CD4-positive, alpha-beta T cell treated with Interleukin-12 subunit alpha and Interleukin-12 subunit beta, for 1 hour (primary cell): ENCODE measurements at regions not wholly inside any gene's neighbourhood (a gene's known extent, or its start where the extent isn't known, plus 50 kb on each side); places are given as distances from the start of the nearest gene placed in this dataset.
"Not testable (repeated sequence)": the region's sequence is repeated elsewhere in the genome, so short reads cannot be mapped to it uniquely, and the experiment has no call there.

Source experiments
- DNase-seq: peaks from one replicate; pipeline ENCODE4 v3.0.0-alpha.2; 2020

- DNase-seq: no peak
Measured at GRCh38 chr7:67854221-67855178, 857.9 kb downstream of the TYW1 start.

- DNase-seq: no peak
Measured at GRCh38 chr7:67855322-67855721, 858.7 kb downstream of the TYW1 start.

- DNase-seq: no peak
Measured at GRCh38 chr7:67856046-67856445, 859.4 kb downstream of the TYW1 start.

DNA sequence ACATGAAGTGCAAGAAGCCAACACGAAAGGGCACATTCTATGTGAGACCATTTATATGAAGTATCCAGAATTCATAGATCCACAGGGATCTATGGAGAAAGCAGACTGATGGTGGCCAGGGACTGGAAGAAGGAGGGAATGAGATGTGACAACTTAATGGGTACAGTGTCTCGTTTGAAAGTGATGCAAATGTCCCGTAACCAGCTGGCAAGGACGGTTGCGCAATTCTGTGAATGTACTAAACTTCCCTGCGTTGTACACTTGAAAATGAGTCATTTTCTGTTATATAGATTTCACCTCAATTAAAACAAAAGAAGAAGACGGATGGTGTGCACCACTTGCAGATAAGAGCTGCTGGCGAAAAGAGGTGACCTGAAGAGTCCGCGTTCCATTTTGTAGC, 861.1 kb downstream of the TYW1 start:
- no peak for DNase-seq

DNA sequence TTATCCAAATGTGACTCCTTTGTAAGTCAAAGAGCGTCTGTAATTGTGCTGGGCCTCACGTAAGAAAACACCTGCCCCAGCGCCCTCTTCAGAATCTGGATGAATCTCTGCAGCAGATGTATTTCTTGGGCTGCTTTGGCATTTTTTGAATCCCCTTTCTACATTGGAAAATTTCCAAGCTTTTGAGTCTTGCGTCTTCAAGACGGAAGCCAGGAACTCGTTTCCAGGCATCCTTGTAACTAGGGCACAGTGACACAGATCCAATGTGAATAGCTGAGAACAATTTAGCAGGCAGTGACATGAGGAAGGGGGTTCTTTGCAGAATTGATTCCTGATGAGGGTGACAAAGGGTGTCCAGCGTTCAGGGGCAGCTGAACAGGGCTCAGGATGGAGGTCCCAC, 862.3 kb downstream of the TYW1 start:
- DNase-seq: no peak

- no peak for DNase-seq
Measured at GRCh38 chr7:67863911-67864310, 867.3 kb downstream of the TYW1 start.

DNA sequence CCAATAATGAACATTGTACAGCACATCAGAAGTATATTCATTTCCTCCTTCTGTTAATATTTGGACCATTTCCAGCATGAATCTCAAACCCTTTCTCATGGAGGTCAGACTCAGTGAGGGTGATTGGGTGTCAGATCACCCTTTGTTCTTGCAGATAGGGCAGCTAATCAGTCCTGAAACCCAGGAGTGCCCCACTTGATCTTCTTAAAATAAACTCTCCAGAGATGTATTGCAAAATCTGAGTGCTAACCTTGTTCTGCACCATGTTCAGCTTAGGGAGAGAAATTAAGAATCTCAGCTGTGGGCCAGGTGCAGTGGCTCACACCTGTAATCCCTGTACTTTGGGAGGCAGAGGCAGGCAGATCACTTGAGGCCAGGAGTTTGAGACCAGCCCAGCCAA, 869.4 kb downstream of the TYW1 start:
- DNase-seq: no peak

DNA sequence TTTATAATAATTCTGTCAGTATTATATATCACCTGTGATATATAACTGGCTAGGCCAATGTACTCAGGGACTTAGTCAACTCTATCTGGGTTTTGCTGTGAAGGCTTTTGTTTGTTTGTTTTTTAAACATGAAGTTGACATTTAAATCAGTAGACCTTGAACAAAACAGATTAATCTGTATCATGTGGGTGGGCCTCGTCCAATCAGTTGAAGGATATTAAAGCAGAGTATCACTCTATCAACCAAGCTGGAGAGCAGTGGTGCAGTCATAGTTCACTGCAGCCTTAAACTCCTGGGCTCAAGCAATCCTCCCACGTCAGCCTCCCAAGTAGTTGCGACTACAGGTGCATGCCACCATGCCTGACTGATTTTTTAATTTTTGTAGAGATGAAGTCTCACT, 870.2 kb downstream of the TYW1 start:
- no peak for DNase-seq

DNA sequence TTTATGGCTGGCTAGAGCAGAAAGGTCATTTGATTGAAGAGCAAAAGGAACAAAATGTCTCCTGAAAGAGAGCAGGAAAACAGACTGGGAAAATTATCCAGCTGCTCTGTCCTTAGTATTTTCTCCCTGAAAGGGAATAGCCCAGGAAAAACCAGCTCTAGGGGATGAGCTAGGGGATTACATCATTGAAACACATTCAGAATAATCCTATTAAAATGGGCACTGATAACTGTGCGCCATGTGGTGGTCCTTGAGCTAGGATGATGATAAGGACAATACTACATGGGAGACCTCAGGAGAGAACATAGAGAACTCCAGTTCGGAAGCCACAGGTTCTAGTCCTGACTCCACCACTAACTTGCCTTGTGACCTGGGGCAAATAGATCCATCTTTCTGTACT, 873.8 kb downstream of the TYW1 start:
- DNase-seq: no peak

DNA sequence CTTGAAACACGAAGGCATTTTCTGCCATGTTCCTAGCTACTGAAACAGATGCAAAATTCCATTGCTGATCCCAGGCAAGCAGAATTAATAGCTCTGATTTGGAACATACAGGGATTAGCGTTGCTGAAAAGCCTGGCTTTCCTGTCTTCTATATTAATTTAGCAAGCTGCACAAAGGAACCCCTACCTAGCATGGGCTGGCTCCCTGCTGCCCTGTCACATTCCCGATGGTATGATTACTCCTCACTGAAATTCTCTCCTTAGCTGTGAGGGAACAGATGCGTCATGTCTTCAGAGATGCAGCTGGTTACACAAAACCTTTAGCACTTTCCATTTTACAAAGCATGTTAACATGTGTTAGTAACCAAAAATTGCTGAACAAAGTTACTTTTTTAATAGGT, 878.9 kb downstream of the TYW1 start:
- DNase-seq: no peak

GRCh38 chr7:67878808-67879207, 882.2 kb downstream of the TYW1 start:
- no peak for DNase-seq

GRCh38 chr7:67882843-67883242, 886.2 kb downstream of the TYW1 start:
- DNase-seq: no peak

DNA sequence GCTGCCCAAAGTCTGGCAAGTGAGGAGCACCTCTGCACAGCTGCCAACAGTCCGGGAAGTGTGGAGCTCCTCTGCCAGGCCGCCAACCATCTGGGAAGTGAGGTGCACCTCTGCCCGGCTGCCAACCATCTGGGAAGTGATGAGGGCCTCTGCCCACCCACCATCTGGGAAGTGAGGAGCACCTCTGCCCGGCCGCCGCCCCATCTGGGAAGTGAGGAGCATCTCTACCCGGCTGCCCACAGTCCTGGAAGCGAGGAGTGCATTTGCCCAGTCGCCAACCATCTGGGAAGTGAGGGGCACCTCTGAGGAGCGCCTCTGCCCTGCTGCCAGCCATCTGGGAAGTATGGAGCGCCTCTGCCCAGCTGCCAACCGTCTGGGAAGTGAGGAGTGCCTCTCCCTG, 893.7 kb downstream of the TYW1 start:
- no peak for DNase-seq

GRCh38 chr7:67894746-67895145, 898.1 kb downstream of the TYW1 start:
- no peak for DNase-seq

DNA sequence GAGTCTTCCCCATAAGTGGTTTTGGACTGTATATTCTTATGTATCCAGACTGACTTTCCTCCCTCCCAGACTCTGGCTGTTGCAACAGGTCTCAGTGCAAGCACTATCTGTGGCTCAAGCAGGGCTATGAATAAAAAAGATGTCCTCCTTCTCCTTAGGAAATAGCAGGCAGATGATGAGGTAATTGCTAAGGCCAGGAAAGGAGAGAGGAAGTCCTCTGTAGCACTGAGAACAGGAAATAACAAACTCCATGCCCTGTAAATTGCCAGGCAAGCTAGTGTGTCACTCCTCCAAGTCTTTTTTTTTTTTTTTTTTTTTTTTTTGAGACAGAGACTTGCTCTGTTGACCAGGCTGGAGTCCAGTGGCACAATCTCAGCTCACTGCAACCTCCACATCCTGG, 900.1 kb downstream of the TYW1 start:
- no peak for DNase-seq

DNA sequence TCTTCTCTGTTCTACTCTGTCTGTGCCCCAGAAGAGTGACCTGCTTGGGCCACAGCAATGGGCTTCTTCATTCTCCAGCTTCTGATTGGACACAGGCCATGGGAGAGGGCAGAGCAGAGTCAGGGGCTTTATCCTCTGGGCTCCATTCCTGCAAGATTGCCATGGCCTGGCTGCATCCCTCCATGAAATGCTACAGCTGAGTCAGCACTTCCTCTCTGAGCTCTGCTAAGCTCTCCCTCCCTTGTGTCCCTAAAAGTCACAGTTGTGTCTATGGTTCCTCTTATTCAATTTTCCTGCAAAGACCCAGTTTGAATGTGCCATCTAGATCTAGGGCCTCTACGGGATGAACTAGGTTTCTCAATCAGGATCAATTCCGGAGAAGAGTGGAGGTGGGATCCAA, 903.8 kb downstream of the TYW1 start:
- DNase-seq: no peak

DNA sequence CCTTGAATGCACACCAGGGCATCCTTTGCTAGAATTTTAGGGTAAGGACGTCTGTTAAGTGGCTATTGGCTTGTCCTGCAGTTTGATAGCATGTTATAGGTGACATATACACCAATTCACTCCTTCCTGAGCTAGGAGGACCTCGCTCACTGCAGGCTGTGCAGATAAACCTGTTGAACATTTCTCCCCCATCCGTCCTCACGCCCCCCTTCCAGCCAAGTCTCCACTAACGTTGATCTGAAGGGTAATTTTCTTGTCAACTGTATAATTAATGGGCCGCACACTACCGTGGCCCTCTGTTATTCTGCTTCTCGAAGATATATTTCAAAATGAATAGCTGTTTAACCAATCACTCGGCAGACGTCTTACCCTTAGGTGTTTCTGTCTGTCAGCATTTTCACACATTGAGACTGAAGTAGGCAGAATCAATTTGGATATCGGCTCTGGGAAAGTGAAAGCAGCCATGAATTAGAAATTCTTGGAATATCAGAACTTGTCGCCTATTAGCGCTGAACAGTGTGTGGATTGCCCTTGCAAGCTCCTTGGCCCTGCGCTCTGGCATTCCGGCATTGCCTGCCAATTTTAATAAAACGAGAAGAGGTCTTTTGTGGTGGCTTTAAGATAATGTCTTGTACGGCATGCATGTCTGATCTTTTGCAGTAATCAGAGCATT, 905.3 kb downstream of the TYW1 start:
- no peak for DNase-seq

DNA sequence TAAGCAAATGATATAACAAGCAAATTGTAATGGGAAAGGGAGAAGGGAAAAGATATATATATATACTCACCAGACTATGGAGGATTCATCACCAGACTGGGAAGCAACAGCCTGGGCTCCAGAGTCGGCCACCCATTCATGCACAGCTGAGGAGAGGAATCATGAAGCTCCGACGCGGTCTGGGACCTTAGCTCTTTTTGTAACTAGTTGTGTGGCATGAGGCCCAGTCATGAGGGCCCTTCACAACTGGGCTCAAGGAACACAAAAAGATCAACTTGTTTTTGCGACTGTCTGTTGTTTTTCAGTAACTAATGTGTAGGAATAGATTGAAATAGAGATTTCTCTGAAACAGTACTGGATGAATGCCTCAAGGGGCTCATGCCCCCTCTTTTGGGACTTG, 911.2 kb downstream of the TYW1 start:
- DNase-seq: no peak

GRCh38 chr7:67912437-67912836, 915.8 kb downstream of the TYW1 start:
- no peak for DNase-seq

- DNase-seq: no peak
Measured at GRCh38 chr7:67913604-67914003, 917.0 kb downstream of the TYW1 start.

GRCh38 chr7:67916111-67916510, 919.5 kb downstream of the TYW1 start:
- DNase-seq: not testable (repeated sequence)

GRCh38 chr7:67916571-67917436, 920.2 kb downstream of the TYW1 start:
- no peak for DNase-seq

GRCh38 chr7:67917437-67917755, 920.8 kb downstream of the TYW1 start:
- DNase-seq: no peak

DNA sequence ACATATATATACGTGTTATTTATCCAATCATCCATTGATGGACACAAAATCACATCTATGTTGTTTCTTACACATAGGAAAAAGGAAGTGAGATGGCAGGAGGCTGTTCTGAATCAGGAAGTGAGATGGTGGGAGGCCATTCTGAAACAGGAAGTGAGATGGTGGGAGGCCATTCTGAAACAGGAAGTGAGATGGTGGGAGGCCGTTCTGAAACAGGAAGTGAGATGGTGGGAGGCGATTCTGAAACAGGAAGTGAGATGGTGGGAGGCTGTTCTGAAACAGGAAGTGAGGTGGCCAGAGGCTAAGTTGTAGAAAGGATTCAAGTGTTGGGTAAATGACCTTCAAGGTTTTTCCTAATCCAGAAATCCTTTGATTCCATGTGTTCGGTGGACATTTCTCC, 921.5 kb downstream of the TYW1 start:
- no peak for DNase-seq
